H1 (cell line): ENCODE measurements at regions not wholly inside any gene's neighbourhood (a gene's known extent, or its start where the extent isn't known, plus 50 kb on each side); places are given as distances from the start of the nearest gene placed in this dataset.

Experiments used
- CTCF ChIA-PET: fragments of 300-600 bp; sonication (Branson Sonifier 250); formaldehyde crosslinking; loops from one replicate; lab custom pipeline; 2021; ENCODE audit not compliant: partially characterized antibody; lab: Charles Lee
- POLR2A ChIA-PET: fragments of 300-600 bp; sonication (Branson Sonifier 250); formaldehyde crosslinking; loops from one replicate; lab custom pipeline; 2021; ENCODE audit warnings: inconsistent platforms; ENCODE audit not compliant: partially characterized antibody; lab: Charles Lee
- DNase-seq, 2 experiments: peaks; one replicate each; pipeline versions ENCODE4 v3.0.0 to v3.0.0-alpha.2; 2010 to 2022; ENCODE audit warnings: low spot score in 2 of 2, low read depth in 1 of 2, mixed read lengths in 1 of 2
- FAIRE-seq: peaks from 2 replicates; lab custom pipeline; 2011; peaks lifted over from hg19 to GRCh38; lab: Jason Lieb, UNC
- H2AFZ ChIP-seq: 2 replicates; pipeline ENCODE4 v1.8.1; 2012; ENCODE audit warnings: low read length, inconsistent platforms
- H2AK5ac ChIP-seq: 2 replicates; pipeline ENCODE4 v1.6.1; 2013; ENCODE audit warnings: low read depth, low read length
- H2BK120ac ChIP-seq: replicated peaks from 2 replicates; pipeline ENCODE3; 2013; ENCODE audit warnings: low read depth, low read length, inconsistent platforms
- H2BK12ac ChIP-seq: 2 replicates; pipeline ENCODE4 v1.6.1; 2013; ENCODE audit warnings: low read depth, low read length
- H2BK15ac ChIP-seq: 2 replicates; pipeline ENCODE4 v1.6.1; 2013; ENCODE audit warnings: low read length
- H2BK20ac ChIP-seq: 2 replicates; pipeline ENCODE4 v1.6.1; 2013; ENCODE audit warnings: low read length
- H2BK5ac ChIP-seq: 2 replicates; pipeline ENCODE4 v1.6.1; 2013; ENCODE audit warnings: low read depth, low read length
- H3K14ac ChIP-seq: 2 replicates; pipeline ENCODE4 v1.6.1; 2013; ENCODE audit warnings: inconsistent platforms; ENCODE audit not compliant: insufficient read length
- H3K18ac ChIP-seq: 2 replicates; pipeline ENCODE4 v1.6.1; 2013; ENCODE audit warnings: low read length; ENCODE audit errors: extremely low read depth
- H3K23ac ChIP-seq: 2 replicates; pipeline ENCODE4 v1.6.1; 2013; ENCODE audit warnings: inconsistent platforms; ENCODE audit not compliant: insufficient read length
- H3K23me2 ChIP-seq: 2 replicates; pipeline ENCODE4 v1.6.1; 2013; ENCODE audit warnings: low read depth, low read length
- H3K27ac ChIP-seq: 2 replicates; pipeline ENCODE4 v1.6.1; 2011; ENCODE audit warnings: low read depth, low read length, inconsistent platforms
- H3K27me3 ChIP-seq, 4 experiments: replicated peaks in 1 of 4; 1 replicate in 1 of 4; 2 replicates in 3 of 4; pipeline versions ENCODE4 v1.6.1 to v1.8.1; 2011 to 2013; ENCODE audit warnings: low read length in 3 of 4, mild to moderate bottlenecking in 3 of 4, inconsistent platforms in 2 of 4, mixed read lengths in 2 of 4, moderate library complexity in 1 of 4; ENCODE audit not compliant: control insufficient read depth in 3 of 4, insufficient read depth in 3 of 4; ENCODE audit errors: extremely low read depth in 1 of 4
- H3K36me3 ChIP-seq, 4 experiments: 2 replicates each; pipeline versions ENCODE4 v1.6.1 to v1.8.1; 2011 to 2013; ENCODE audit warnings: mild to moderate bottlenecking in 4 of 4, low read length in 3 of 4, moderate library complexity in 2 of 4, control low read depth in 1 of 4, inconsistent platforms in 1 of 4; ENCODE audit not compliant: insufficient read depth in 4 of 4, control insufficient read depth in 2 of 4
- H3K4ac ChIP-seq: replicated peaks from 2 replicates; pipeline ENCODE3; 2013; ENCODE audit warnings: low read length, low read depth, mixed read lengths, inconsistent platforms; ENCODE audit not compliant: insufficient read length
- H3K4me1 ChIP-seq, 4 experiments: replicated peaks in 1 of 4; 1 replicate in 1 of 4; 2 replicates in 3 of 4; pipeline versions ENCODE4 v1.6.1 to v1.8.1; 2011 to 2013; ENCODE audit warnings: low read length in 3 of 4, inconsistent platforms in 2 of 4, mixed read lengths in 1 of 4; ENCODE audit not compliant: insufficient read depth in 4 of 4, control insufficient read depth in 3 of 4
- H3K4me2 ChIP-seq, 2 experiments: 2 replicates each; pipeline versions ENCODE4 v1.6.1 to v1.8.1; 2011 to 2013; ENCODE audit warnings: low read depth in 2 of 2, low read length in 2 of 2, control low read depth in 1 of 2, inconsistent platforms in 1 of 2, mild to moderate bottlenecking in 1 of 2; ENCODE audit not compliant: insufficient read depth in 1 of 2
- H3K4me3 ChIP-seq, 4 experiments: fragments of 200-600, 300-600 bp in 1 of 4; sonication (generic), shearing (Covaris generic), sonication (Bioruptor Twin) in 1 of 4; 2 replicates each; pipeline versions ENCODE4 v1.5.1 to v1.8.1; 2011 to 2016; ENCODE audit warnings: low read length in 4 of 4, low read depth in 3 of 4, control low read depth in 2 of 4, inconsistent platforms in 2 of 4, mild to moderate bottlenecking in 2 of 4, mixed read lengths in 1 of 4, moderate library complexity in 1 of 4; ENCODE audit not compliant: insufficient read depth in 2 of 4; ENCODE audit errors: extremely low read depth in 1 of 4
- H3K56ac ChIP-seq: replicated peaks from 2 replicates; pipeline ENCODE3; 2013; ENCODE audit warnings: low read depth, mild to moderate bottlenecking, mixed read lengths, low read length, inconsistent platforms; ENCODE audit not compliant: insufficient read length
- H3K79me1 ChIP-seq: 2 replicates; pipeline ENCODE4 v1.6.1; 2013; ENCODE audit warnings: low read depth, low read length, control low read depth
- H3K79me2 ChIP-seq, 2 experiments: 2 replicates each; pipeline versions ENCODE4 v1.6.1 to v1.8.1; 2012 to 2013; ENCODE audit warnings: low read length in 2 of 2, mild to moderate bottlenecking in 2 of 2, inconsistent platforms in 1 of 2; ENCODE audit not compliant: insufficient read depth in 2 of 2, control insufficient read depth in 1 of 2
- H3K9ac ChIP-seq, 4 experiments: replicated peaks in 1 of 4; 1 replicate in 1 of 4; 2 replicates in 3 of 4; pipeline versions ENCODE4 v1.6.1 to v1.8.1; 2011 to 2013; ENCODE audit warnings: low read depth in 3 of 4, low read length in 3 of 4, control low read depth in 2 of 4, mild to moderate bottlenecking in 2 of 4, moderate library complexity in 2 of 4, inconsistent platforms in 1 of 4; ENCODE audit errors: extremely low read depth in 1 of 4
- H3K9me3 ChIP-seq, 2 experiments: 2 replicates each; pipeline versions ENCODE4 v1.6.1 to v1.8.1; 2012 to 2013; ENCODE audit warnings: mild to moderate bottlenecking in 2 of 2, moderate library complexity in 2 of 2, control low read depth in 1 of 2, inconsistent platforms in 1 of 2, low read depth in 1 of 2, low read length in 1 of 2, mixed read lengths in 1 of 2; ENCODE audit not compliant: insufficient read depth in 2 of 2
- H4K20me1 ChIP-seq, 2 experiments: replicated peaks in 1 of 2; 2 replicates each; pipeline versions ENCODE3 to v1.8.1; 2011 to 2013; ENCODE audit warnings: inconsistent platforms in 2 of 2, low read length in 2 of 2, mild to moderate bottlenecking in 1 of 2; ENCODE audit not compliant: insufficient read depth in 2 of 2, control insufficient read depth in 1 of 2
- H4K5ac ChIP-seq: 2 replicates; pipeline ENCODE4 v1.6.1; 2013; ENCODE audit warnings: low read length, low read depth, mixed read lengths, inconsistent platforms; ENCODE audit not compliant: insufficient read length
- H4K8ac ChIP-seq: 2 replicates; pipeline ENCODE4 v1.8.0; 2013; ENCODE audit warnings: mild to moderate bottlenecking, moderate library complexity, low read length, inconsistent platforms; ENCODE audit not compliant: insufficient read depth; ENCODE audit errors: extremely low read depth
- H4K91ac ChIP-seq: replicated peaks from 2 replicates; pipeline ENCODE3; 2013; ENCODE audit warnings: low read length, mixed read lengths, inconsistent platforms; ENCODE audit not compliant: insufficient read length
- CBX8 ChIP-seq: fragments of 300-800, 300-1000 bp; sonication (generic); IDR thresholded peaks from 2 replicates; pipeline ENCODE4 v1.7.1; 2016; ENCODE audit warnings: low read depth, low read length, borderline replicate concordance
- HDAC2 ChIP-seq, 2 experiments: fragments of 300-600 bp in 1 of 2; sonication (generic) in 1 of 2; IDR thresholded peaks; 2 replicates each; pipeline ENCODE4 v1.6.1; 2011 to 2012; ENCODE audit warnings: low read depth in 2 of 2, low read length in 2 of 2, mild to moderate bottlenecking in 2 of 2, moderate library complexity in 2 of 2, borderline replicate concordance in 1 of 2, inconsistent platforms in 1 of 2
- JUN ChIP-seq: IDR thresholded peaks from 2 replicates; pipeline ENCODE4 v1.6.1; 2011; ENCODE audit warnings: low read depth, mild to moderate bottlenecking, improper control_type of control experiment, low read length
- JUND ChIP-seq: IDR thresholded peaks from 2 replicates; pipeline ENCODE4 v1.6.1; 2011; ENCODE audit warnings: mild to moderate bottlenecking, improper control_type of control experiment, low read length
- PHF8 ChIP-seq: fragments of 200-600 bp; sonication (generic); conservative IDR thresholded peaks from 2 replicates; pipeline ENCODE4 v1.7.1; 2012; ENCODE audit warnings: low read depth, mild to moderate bottlenecking, inconsistent platforms, low read length, moderate library complexity
- RBBP5 ChIP-seq: IDR thresholded peaks from 2 replicates; pipeline ENCODE4 v1.7.1; 2012; ENCODE audit warnings: low read depth, mild to moderate bottlenecking, inconsistent platforms, low read length, moderate library complexity, borderline replicate concordance
- SIRT6 ChIP-seq: IDR thresholded peaks from one replicate; pipeline ENCODE4 v1.7.1; 2012; ENCODE audit warnings: low read length, inconsistent platforms
- SP1 ChIP-seq: IDR thresholded peaks from 2 replicates; pipeline ENCODE4 v1.6.1; 2011; ENCODE audit warnings: low read depth, low read length
- SP4 ChIP-seq: IDR thresholded peaks from 2 replicates; pipeline ENCODE4 v1.6.1; 2012; ENCODE audit warnings: low read length, inconsistent platforms
- SRF ChIP-seq: IDR thresholded peaks from 2 replicates; pipeline ENCODE4 v1.6.1; 2011; ENCODE audit warnings: mild to moderate bottlenecking, low read depth, low read length, moderate library complexity
- TBP ChIP-seq: IDR thresholded peaks from 2 replicates; pipeline ENCODE4 v1.6.1; 2011; ENCODE audit warnings: low read depth, low read length, improper control_type of control experiment
- YY1 ChIP-seq: IDR thresholded peaks from 2 replicates; pipeline ENCODE4 v1.6.1; 2011; ENCODE audit warnings: low read depth, mild to moderate bottlenecking, low read length
- WGBS, 2 experiments: shearing (Covaris generic) in 1 of 2; methylation state at CpG; one replicate each; pipeline versions ENCODE4 v1.1.6 to v1.1.7; 2013 to 2015; ENCODE audit warnings: low lambda C conversion rate in 2 of 2, mixed read lengths in 2 of 2, inconsistent platforms in 1 of 2, low coverage in 1 of 2, missing lambda C conversion rate in 1 of 2; ENCODE audit not compliant: insufficient replicate concordance in 2 of 2, insufficient coverage in 1 of 2, insufficient read length in 1 of 2; ENCODE audit errors: extremely low coverage in 1 of 2, missing lambda C conversion rate in 1 of 2; 5-methylcytosine and 5-hydroxymethylcytosine counted together
- TF ChIP-seq, protein P1 (sequence below): IDR thresholded peaks from 2 replicates; pipeline ENCODE4 v1.6.1; 2011; ENCODE audit warnings: low read length, improper control_type of control experiment
- TF ChIP-seq, protein P2 (sequence below): IDR thresholded peaks from 2 replicates; pipeline ENCODE4 v1.6.1; 2012; ENCODE audit warnings: inconsistent platforms

DNA sequence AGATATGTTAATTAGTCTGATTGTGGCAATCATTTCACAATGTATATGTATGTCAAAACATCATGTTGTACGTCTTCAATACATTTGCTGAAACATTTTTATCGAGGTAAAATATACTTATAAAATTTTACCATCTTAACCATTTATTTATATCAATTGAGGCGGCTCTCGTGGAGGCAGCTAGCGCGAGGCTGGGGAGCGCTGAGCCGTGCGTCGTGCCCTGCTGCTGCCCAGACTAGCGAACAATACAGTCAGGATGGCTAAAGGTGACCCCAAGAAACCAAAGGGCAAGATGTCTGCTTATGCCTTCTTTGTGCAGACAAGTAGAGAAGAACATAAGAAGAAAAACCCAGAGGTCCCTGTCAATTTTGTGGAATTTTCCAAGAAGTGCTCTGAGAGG lies 202.5 kb upstream of the PBX1 start:
- Histone ChIP-seq H2BK120ac (no peak overlapping the region), H3K18ac (no peak overlapping the region), H3K27ac (no peak overlapping the region), H3K14ac (no peak overlapping the region), H3K56ac (no peak overlapping the region), H3K36me3 (no peaks in the 10 kb centered on the region), H4K91ac (no peak overlapping the region), H4K5ac (no peak overlapping the region), H2BK15ac (no peak overlapping the region), H4K20me1 (no peaks in the 10 kb centered on the region), H3K27me3 (no peaks in the 10 kb centered on the region), H3K9me3 (no peaks in the 10 kb centered on the region), H2BK5ac (no peak overlapping the region), H3K4me3 (no peak overlapping the region), H3K23me2 (no peaks in the 10 kb centered on the region; the same call in 1 of the 2 replicates), H2BK20ac (no peak overlapping the region), H3K4ac (no peak overlapping the region), H3K79me2 (no peaks in the 10 kb centered on the region), H3K4me1 (no peaks in the 10 kb centered on the region), H3K79me1 (no peaks in the 10 kb centered on the region), H2AFZ (no peak overlapping the region), H3K4me2 (no peak overlapping the region), H3K9ac (no peak overlapping the region), H2BK12ac (no peak overlapping the region), H3K23ac (no peak overlapping the region), H4K8ac (no peak overlapping the region), H2AK5ac (no peak overlapping the region)
- 93% methylated on average over 11 of the region's 11 CpGs; no CpG with 5 or more reads in 1 of the 2 experiments for WGBS, 2 experiments
- FAIRE-seq (no peak), DNase-seq (no peak)
- ChIA-PET CTCF (no interaction called here), POLR2A (no interaction called here)
- TF ChIP-seq JUN = no peak
- TF ChIP-seq, protein P1, sequence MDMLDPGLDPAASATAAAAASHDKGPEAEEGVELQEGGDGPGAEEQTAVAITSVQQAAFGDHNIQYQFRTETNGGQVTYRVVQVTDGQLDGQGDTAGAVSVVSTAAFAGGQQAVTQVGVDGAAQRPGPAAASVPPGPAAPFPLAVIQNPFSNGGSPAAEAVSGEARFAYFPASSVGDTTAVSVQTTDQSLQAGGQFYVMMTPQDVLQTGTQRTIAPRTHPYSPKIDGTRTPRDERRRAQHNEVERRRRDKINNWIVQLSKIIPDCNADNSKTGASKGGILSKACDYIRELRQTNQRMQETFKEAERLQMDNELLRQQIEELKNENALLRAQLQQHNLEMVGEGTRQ = no peak
- no peak for TF ChIP-seq HDAC2 (IDR thresholded peaks at IDR 0.05; ENCODE audit: borderline replicate concordance in 1 of 2, low read depth in 2 of 2, low read length in 2 of 2)
- TF ChIP-seq, protein P2, sequence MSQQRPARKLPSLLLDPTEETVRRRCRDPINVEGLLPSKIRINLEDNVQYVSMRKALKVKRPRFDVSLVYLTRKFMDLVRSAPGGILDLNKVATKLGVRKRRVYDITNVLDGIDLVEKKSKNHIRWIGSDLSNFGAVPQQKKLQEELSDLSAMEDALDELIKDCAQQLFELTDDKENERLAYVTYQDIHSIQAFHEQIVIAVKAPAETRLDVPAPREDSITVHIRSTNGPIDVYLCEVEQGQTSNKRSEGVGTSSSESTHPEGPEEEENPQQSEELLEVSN = no peak
- TF ChIP-seq JUND = no peak
- TF ChIP-seq RBBP5 = no peak
- TF ChIP-seq SIRT6 = no peak
- no peak for TF ChIP-seq CBX8
- no peak for TF ChIP-seq SP1
- TF ChIP-seq TBP = no peak
- no peak for TF ChIP-seq PHF8
- no peak for TF ChIP-seq SP4
- no peak for TF ChIP-seq YY1
- TF ChIP-seq SRF = no peak
